ENCODE measurements at regions not wholly inside any gene's neighbourhood (a gene's known extent, or its start where the extent isn't known, plus 50 kb on each side); places are given as distances from the start of the nearest gene placed in this dataset.

DNA sequence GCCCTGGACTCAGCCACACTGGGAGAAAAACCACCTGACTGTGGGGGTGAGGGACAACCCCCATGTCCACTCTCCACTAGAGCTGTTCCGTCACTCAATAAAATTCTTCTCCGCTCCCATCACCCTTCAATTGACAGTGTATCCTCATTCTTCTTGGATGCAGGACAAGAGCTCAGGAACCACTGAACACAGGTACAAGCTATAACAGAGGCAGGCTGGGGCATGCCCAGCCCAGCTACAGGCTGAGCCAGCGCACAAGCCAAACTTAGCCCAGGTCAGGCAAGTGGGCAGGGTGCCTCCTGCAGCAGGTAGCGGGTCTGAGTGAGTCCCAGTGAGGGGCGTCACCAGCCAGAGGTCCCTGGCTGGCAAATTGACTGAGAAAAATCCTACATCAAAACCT lies 183.4 kb downstream of the HINT1 start:
- H3K36me3 ChIP-seq (ENCODE audit: control insufficient read depth, insufficient read depth, low read length): no peaks in the 10 kb centered on the region
- ATAC-seq (ENCODE audit: low read depth in 2 of 2): no peak
- H3K9me3 ChIP-seq (ENCODE audit: control insufficient read depth in 2 of 2, low read length in 2 of 2): no peaks in the 10 kb centered on the region
- H3K36me3 Mint-ChIP-seq: no peaks in the 10 kb centered on the region
- peaks cover 10% of the 10 kb centered on the region for H3K27me3 Mint-ChIP-seq
- no peak overlapping the region for H3K4me3 ChIP-seq (ENCODE audit: low read depth, low read length)
- no peak for DNase-seq
- H3K9me3 Mint-ChIP-seq: peaks cover 0 to 3% (median 0%) of the 10 kb centered on the region in 7 donors
- H3K4me3 Mint-ChIP-seq: no peak overlapping the region
- H3K27me3 ChIP-seq (ENCODE audit: control insufficient read depth, insufficient read depth, low read length): peaks cover 4% of the 10 kb centered on the region
- H3K4me1 ChIP-seq (ENCODE audit: control insufficient read depth, insufficient read depth, low read length, poor library complexity, severe bottlenecking): no peaks in the 10 kb centered on the region
- no peak overlapping the region for H3K27ac Mint-ChIP-seq
- H3K27ac ChIP-seq (ENCODE audit: insufficient read depth, low read length, poor library complexity, severe bottlenecking): no peak overlapping the region
- H3K4me1 Mint-ChIP-seq: no peaks in the 10 kb centered on the region

- ATAC-seq (ENCODE audit: low read depth in 2 of 2) (no peak), DNase-seq (no peak)
- peaks cover 8% of the 10 kb centered on the region for H3K27me3 ChIP-seq (ENCODE audit: control insufficient read depth, insufficient read depth, low read length)
- Mint-ChIP-seq H3K27ac (no peak overlapping the region), H3K36me3 (no peaks in the 10 kb centered on the region), H3K27me3 (peaks cover 4% of the 10 kb centered on the region), H3K9me3 (peaks cover 0 to 3% (median 0%) of the 10 kb centered on the region in 7 donors), H3K4me3 (no peak overlapping the region), H3K4me1 (no peaks in the 10 kb centered on the region)
- no peaks in the 10 kb centered on the region for H3K9me3 ChIP-seq (ENCODE audit: control insufficient read depth in 2 of 2, low read length in 2 of 2)
- H3K36me3 ChIP-seq (ENCODE audit: control insufficient read depth, insufficient read depth, low read length): no peaks in the 10 kb centered on the region
- no peak overlapping the region for H3K4me3 ChIP-seq (ENCODE audit: low read depth, low read length)
- no peaks in the 10 kb centered on the region for H3K4me1 ChIP-seq (ENCODE audit: control insufficient read depth, insufficient read depth, low read length, poor library complexity, severe bottlenecking)
- H3K27ac ChIP-seq (ENCODE audit: insufficient read depth, low read length, poor library complexity, severe bottlenecking): no peak overlapping the region
Observed at GRCh38 chr5:130978475-130978874, 186.6 kb downstream of the HINT1 start.

DNA sequence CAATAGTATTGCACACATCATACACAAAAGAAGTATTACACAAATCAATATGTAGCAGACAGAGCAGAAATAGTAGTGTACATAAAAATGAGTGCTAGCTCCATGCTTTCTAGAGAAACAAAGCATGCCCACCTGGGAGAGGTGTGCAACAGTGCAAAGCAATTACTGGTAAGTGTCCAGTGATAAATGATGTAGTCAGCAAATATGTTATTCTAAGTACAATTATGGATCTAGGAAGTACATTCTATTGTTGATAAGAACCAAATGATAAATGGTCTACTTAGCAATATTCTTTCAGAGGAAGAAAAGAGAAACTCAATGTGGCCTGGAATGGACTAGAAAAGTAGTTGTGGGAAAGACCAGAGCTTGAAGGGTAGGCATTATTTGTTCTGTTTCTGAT lies 188.6 kb downstream of the HINT1 start:
- Histone ChIP-seq H3K4me3 (ENCODE audit: low read depth, low read length) (no peak overlapping the region), H3K27me3 (ENCODE audit: control insufficient read depth, insufficient read depth, low read length) (peaks cover 6% of the 10 kb centered on the region), H3K9me3 (ENCODE audit: control insufficient read depth in 2 of 2, low read length in 2 of 2) (no peaks in the 10 kb centered on the region), H3K36me3 (ENCODE audit: control insufficient read depth, insufficient read depth, low read length) (no peaks in the 10 kb centered on the region), H3K27ac (ENCODE audit: insufficient read depth, low read length, poor library complexity, severe bottlenecking) (no peak overlapping the region), H3K4me1 (ENCODE audit: control insufficient read depth, insufficient read depth, low read length, poor library complexity, severe bottlenecking) (no peaks in the 10 kb centered on the region)
- peaks cover 4% of the 10 kb centered on the region for H3K27me3 Mint-ChIP-seq
- DNase-seq (no peak), ATAC-seq (ENCODE audit: low read depth in 2 of 2) (no peak)
- H3K27ac Mint-ChIP-seq: no peak overlapping the region
- H3K9me3 Mint-ChIP-seq: peaks cover 0 to 3% (median 0%) of the 10 kb centered on the region in 7 donors
- H3K4me3 Mint-ChIP-seq: no peak overlapping the region
- no peaks in the 10 kb centered on the region for H3K36me3 Mint-ChIP-seq
- no peaks in the 10 kb centered on the region for H3K4me1 Mint-ChIP-seq

DNA sequence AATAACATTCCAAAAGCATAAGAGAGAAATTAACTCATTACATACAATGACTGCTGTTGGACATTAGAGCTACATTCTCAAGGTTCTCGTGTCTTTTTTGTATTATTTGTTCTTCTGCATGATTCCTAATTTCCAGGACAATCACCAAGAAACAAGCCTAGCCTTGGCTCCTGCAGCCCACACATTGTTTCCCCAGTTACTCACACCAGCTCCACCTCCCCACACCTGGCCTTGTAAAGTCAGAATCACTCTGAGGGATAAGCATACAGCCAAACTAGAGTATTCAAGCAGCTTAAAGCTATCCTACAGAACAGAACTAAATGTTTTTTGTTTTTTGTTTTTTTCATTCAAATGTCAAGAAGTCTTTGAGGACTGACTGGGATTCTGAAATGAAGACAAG lies 189.2 kb downstream of the HINT1 start:
- H3K4me1 Mint-ChIP-seq: no peaks in the 10 kb centered on the region
- no peak overlapping the region for H3K4me3 Mint-ChIP-seq
- no peaks in the 10 kb centered on the region for H3K36me3 Mint-ChIP-seq
- peaks cover 6% of the 10 kb centered on the region for H3K27me3 ChIP-seq (ENCODE audit: control insufficient read depth, insufficient read depth, low read length)
- H3K9me3 ChIP-seq (ENCODE audit: control insufficient read depth in 2 of 2, low read length in 2 of 2): no peaks in the 10 kb centered on the region
- DNase-seq (no peak), ATAC-seq (ENCODE audit: low read depth in 2 of 2) (no peak)
- no peak overlapping the region for H3K27ac ChIP-seq (ENCODE audit: insufficient read depth, low read length, poor library complexity, severe bottlenecking)
- no peaks in the 10 kb centered on the region for H3K4me1 ChIP-seq (ENCODE audit: control insufficient read depth, insufficient read depth, low read length, poor library complexity, severe bottlenecking)
- no peak overlapping the region for H3K4me3 ChIP-seq (ENCODE audit: low read depth, low read length)
- H3K9me3 Mint-ChIP-seq: peaks cover 0 to 3% (median 0%) of the 10 kb centered on the region in 7 donors
- H3K36me3 ChIP-seq (ENCODE audit: control insufficient read depth, insufficient read depth, low read length): no peaks in the 10 kb centered on the region
- peaks cover 2% of the 10 kb centered on the region for H3K27me3 Mint-ChIP-seq
- H3K27ac Mint-ChIP-seq: no peak overlapping the region

DNA sequence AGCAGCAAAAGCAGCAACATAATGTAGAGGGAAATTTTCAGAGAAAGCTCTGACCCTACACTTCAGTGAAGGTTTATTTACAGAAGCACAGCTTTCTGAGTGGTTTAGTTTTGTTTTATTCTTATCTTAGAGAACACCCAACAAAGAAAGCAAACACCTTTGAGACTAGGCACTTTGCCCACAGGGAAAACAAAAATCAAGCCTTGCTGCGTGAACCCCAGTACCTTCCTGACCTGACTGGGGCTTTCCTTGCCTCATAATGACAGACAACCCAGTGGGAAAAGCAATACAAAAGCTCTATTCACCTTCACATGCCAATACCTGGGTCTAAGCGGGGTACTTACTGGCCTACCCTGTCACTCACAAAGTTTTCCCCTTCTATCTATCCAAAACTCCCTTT lies 189.8 kb downstream of the HINT1 start:
- H3K27me3 Mint-ChIP-seq: no peaks in the 10 kb centered on the region
- Histone ChIP-seq H3K27me3 (ENCODE audit: control insufficient read depth, insufficient read depth, low read length) (peaks cover 6% of the 10 kb centered on the region), H3K4me3 (ENCODE audit: low read depth, low read length) (no peak overlapping the region), H3K27ac (ENCODE audit: insufficient read depth, low read length, poor library complexity, severe bottlenecking) (no peak overlapping the region), H3K9me3 (ENCODE audit: control insufficient read depth in 2 of 2, low read length in 2 of 2) (no peaks in the 10 kb centered on the region), H3K36me3 (ENCODE audit: control insufficient read depth, insufficient read depth, low read length) (no peaks in the 10 kb centered on the region), H3K4me1 (ENCODE audit: control insufficient read depth, insufficient read depth, low read length, poor library complexity, severe bottlenecking) (no peaks in the 10 kb centered on the region)
- ATAC-seq (ENCODE audit: low read depth in 2 of 2): no peak
- H3K4me3 Mint-ChIP-seq: no peak overlapping the region
- H3K4me1 Mint-ChIP-seq: no peaks in the 10 kb centered on the region
- H3K27ac Mint-ChIP-seq: no peak overlapping the region
- no peaks in the 10 kb centered on the region for H3K36me3 Mint-ChIP-seq
- peaks cover 0 to 3% (median 0%) of the 10 kb centered on the region in 7 donors for H3K9me3 Mint-ChIP-seq
- no peak for DNase-seq

DNA sequence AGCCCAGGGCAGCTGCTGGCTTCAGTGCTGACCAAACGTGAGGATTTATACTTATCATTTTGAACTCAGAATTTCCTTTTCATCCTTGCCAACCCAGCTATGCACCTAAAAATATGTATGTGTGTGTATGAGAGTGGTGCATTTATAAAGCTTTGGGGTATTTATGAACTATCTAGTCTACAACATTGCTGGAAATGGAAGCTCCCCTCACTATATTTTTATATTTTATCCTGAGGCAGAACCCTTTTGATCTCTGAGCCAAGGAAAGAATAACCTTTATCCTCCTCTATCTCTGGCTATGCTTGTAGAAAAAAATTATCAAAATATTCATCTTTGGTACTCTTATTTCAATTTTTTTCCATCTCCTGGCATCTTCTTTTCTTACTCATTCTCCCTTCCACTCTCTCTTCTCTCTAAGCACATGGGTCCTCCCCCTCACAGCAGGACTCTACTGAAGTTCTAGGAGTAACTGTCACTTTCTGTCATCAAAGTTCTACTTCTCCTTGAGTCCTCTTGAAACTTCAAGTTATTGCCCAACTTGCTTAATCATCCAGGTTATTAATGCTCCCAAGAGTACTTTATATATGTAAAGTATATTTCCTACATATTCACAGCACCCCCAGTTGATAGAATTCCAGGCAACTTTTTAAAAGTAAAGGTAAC lies 190.9 kb downstream of the HINT1 start:
- Histone ChIP-seq H3K27ac (ENCODE audit: insufficient read depth, low read length, poor library complexity, severe bottlenecking) (no peak overlapping the region), H3K4me1 (ENCODE audit: control insufficient read depth, insufficient read depth, low read length, poor library complexity, severe bottlenecking) (no peaks in the 10 kb centered on the region), H3K9me3 (ENCODE audit: control insufficient read depth in 2 of 2, low read length in 2 of 2) (no peaks in the 10 kb centered on the region), H3K27me3 (ENCODE audit: control insufficient read depth, insufficient read depth, low read length) (peaks cover 7% of the 10 kb centered on the region), H3K4me3 (ENCODE audit: low read depth, low read length) (no peak overlapping the region), H3K36me3 (ENCODE audit: control insufficient read depth, insufficient read depth, low read length) (no peaks in the 10 kb centered on the region)
- DNase-seq: no peak
- H3K4me3 Mint-ChIP-seq: no peak overlapping the region
- no peaks in the 10 kb centered on the region for H3K4me1 Mint-ChIP-seq
- H3K36me3 Mint-ChIP-seq: no peaks in the 10 kb centered on the region
- peaks cover 0 to 3% (median 0%) of the 10 kb centered on the region in 7 donors for H3K9me3 Mint-ChIP-seq
- ATAC-seq (ENCODE audit: low read depth in 2 of 2): no peak
- no peak overlapping the region for H3K27ac Mint-ChIP-seq
- H3K27me3 Mint-ChIP-seq: no peaks in the 10 kb centered on the region

DNA sequence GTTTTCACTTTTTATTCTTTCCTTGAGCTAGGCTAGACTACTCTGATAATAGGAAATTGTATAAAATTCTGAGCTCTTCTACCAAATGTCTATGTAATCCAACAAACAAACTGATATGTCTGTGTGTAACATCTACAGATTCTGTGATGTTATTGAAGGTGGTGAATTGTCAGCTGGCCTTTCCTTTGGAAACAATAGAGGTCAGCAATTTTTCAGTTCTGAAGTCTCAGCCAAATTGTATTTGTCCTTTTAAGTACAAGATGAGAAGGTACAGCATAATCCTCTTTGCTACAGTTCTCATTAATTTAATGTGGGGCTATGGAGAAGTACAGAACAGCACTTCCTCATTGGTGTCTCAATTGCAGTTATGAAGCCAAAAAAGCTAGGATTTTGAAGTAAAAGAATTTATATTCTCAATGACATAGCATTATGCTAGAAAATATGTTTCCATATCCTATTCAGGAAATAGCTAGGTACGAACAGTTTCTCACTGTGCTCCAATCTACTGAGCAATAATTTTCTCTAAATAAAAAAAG lies 198.0 kb downstream of the HINT1 start:
- H3K4me3 ChIP-seq (ENCODE audit: low read depth, low read length): no peak overlapping the region
- H3K4me1 ChIP-seq (ENCODE audit: control insufficient read depth, insufficient read depth, low read length, poor library complexity, severe bottlenecking): no peaks in the 10 kb centered on the region
- Mint-ChIP-seq H3K27ac (no peak overlapping the region), H3K27me3 (peaks cover 15% of the 10 kb centered on the region), H3K4me1 (no peaks in the 10 kb centered on the region), H3K36me3 (no peaks in the 10 kb centered on the region), H3K9me3 (peaks cover 0 to 11% (median 3%) of the 10 kb centered on the region in 7 donors), H3K4me3 (no peak overlapping the region)
- ATAC-seq (ENCODE audit: low read depth in 2 of 2) (no peak), DNase-seq (no peak)
- peaks cover 2% of the 10 kb centered on the region for H3K27me3 ChIP-seq (ENCODE audit: control insufficient read depth, insufficient read depth, low read length)
- H3K27ac ChIP-seq (ENCODE audit: insufficient read depth, low read length, poor library complexity, severe bottlenecking): no peak overlapping the region
- H3K9me3 ChIP-seq (ENCODE audit: control insufficient read depth in 2 of 2, low read length in 2 of 2): no peaks in the 10 kb centered on the region
- no peaks in the 10 kb centered on the region for H3K36me3 ChIP-seq (ENCODE audit: control insufficient read depth, insufficient read depth, low read length)

DNA sequence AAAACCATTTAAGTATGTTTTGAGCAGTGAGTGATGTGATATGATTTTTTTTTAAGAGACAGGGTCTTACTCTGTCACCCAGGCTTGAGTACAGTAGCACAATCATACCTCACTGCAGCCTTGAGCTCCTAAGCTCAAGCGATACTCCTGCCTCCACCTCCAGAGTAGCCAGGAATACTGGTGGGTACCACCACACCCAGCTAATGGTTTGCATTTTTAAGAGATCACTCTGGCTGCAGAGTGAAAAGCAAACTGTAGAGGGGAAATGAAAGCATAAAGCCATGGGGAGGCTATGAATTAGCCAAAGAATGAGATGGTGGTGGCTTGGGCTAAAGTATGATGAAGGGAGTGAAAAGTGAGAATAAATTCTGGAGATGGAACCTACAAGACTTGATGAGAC lies 199.1 kb downstream of the HINT1 start:
- Histone ChIP-seq H3K4me3 (ENCODE audit: low read depth, low read length) (no peak overlapping the region), H3K4me1 (ENCODE audit: control insufficient read depth, insufficient read depth, low read length, poor library complexity, severe bottlenecking) (no peaks in the 10 kb centered on the region), H3K36me3 (ENCODE audit: control insufficient read depth, insufficient read depth, low read length) (no peaks in the 10 kb centered on the region), H3K27ac (ENCODE audit: insufficient read depth, low read length, poor library complexity, severe bottlenecking) (no peak overlapping the region), H3K9me3 (ENCODE audit: control insufficient read depth in 2 of 2, low read length in 2 of 2) (no peaks in the 10 kb centered on the region), H3K27me3 (ENCODE audit: control insufficient read depth, insufficient read depth, low read length) (peaks cover 2% of the 10 kb centered on the region)
- H3K9me3 Mint-ChIP-seq: peaks cover 0 to 9% (median 4%) of the 10 kb centered on the region in 7 donors
- no peaks in the 10 kb centered on the region for H3K4me1 Mint-ChIP-seq
- H3K36me3 Mint-ChIP-seq: no peaks in the 10 kb centered on the region
- no peak overlapping the region for H3K27ac Mint-ChIP-seq
- no peak overlapping the region for H3K4me3 Mint-ChIP-seq
- peaks cover 15% of the 10 kb centered on the region for H3K27me3 Mint-ChIP-seq
- ATAC-seq (ENCODE audit: low read depth in 2 of 2) (no peak), DNase-seq (no peak)
